NCI-H82 treated with DMSO at 0.1 percent for 48 hours (cell line): ENCODE measurements at regions not wholly inside any gene's neighbourhood (a gene's known extent, or its start where the extent isn't known, plus 50 kb on each side); places are given as distances from the start of the nearest gene placed in this dataset.

Source experiments
- DNase-seq: peaks from one replicate; lab custom pipeline; 2025; ENCODE audit not compliant: unreplicated experiment; lab: John Stamatoyannopoulos, UW

GRCh38 chr4:180900781-180901180 is 1342.4 kb upstream of the TENM3 start:
- DNase-seq = no peak

DNA sequence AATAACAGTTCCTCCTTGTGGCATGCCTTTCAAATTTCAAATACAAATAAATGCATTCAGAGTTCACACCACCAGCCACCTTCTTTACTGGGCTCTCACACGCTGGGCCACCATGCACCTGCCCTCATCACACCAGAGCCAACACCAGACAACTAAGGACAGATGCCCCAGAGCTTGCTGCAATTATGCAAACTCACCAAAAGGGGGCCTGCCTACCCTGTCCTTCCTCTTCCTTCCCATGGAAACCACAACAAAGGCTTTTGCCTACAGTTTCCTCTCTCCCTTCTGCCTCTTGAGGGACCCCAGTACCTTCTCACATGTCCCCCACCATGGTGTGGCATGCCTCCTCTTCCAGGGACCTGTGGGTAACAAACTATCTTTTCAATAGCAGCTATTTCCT is 1333.9 kb upstream of the TENM3 start:
- no peak for DNase-seq

- no peak for DNase-seq
These were observed 1329.5 kb upstream of the TENM3 start for GRCh38 chr4:180913750-180914149.

- DNase-seq = no peak
These were observed 1319.7 kb upstream of the TENM3 start for GRCh38 chr4:180923486-180923885.

DNA sequence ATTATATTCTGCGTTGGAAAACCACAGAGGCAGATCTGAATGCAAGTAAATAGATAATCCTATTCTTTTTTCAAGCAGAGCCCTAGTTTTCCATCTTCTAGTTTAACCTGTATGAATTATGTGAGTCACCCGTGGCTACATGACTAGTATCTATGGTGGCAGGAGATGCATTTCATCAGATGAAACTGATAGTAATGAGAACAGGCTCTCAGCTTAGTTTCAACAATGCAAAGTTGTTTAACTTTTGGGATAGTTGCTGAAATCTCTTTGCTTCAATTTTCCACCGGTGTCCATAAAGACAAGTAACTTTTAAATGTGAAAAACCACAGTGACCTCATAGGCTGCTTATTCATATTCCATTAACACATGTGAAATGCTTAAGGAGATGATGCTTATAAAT is 1317.4 kb upstream of the TENM3 start:
- no peak for DNase-seq

DNA sequence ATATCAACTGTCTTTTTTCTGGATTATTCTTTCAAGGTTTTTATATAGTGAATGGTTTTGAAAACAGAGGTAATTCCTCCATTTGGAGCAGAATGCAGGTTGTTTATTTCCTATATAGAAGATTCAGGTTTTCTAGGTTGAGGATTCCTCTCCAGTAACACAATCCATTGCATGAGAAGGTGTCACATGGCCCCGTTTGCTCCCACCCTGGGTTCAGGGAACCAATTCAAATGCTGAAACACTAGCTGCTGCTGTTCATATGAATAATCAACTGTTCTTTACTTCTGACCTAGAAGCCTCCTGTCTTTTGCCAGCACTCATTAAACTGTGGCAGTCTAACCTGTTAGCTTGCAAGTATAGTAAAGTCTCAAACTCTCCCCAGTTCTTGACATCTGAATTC is 1316.9 kb upstream of the TENM3 start:
- no peak for DNase-seq

GRCh38 chr4:180932370-180933001 is 1310.7 kb upstream of the TENM3 start:
- no peak for DNase-seq

DNA sequence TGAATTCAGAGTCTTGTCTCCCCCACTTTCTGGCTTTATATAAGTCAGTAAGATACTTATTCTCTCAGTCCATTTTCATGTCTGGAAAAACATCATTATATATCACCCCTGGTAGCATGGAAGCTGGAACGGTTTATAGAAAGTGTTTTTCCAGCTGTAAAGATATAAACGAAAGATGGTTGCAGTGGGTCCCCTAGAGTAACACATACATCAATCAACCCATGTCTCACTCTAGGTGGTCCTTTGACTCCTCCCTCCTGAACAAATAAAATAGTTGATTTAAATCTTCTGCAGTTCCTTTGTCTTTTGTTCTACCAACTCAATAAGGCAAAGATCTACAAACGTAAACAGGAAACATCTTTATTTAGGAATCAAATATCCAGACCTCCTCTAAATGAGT is 1306.1 kb upstream of the TENM3 start:
- DNase-seq = no peak

GRCh38 chr4:180940680-180941079 is 1302.5 kb upstream of the TENM3 start:
- no peak for DNase-seq

GRCh38 chr4:180942367-180942916 is 1300.8 kb upstream of the TENM3 start:
- DNase-seq = no peak

DNA sequence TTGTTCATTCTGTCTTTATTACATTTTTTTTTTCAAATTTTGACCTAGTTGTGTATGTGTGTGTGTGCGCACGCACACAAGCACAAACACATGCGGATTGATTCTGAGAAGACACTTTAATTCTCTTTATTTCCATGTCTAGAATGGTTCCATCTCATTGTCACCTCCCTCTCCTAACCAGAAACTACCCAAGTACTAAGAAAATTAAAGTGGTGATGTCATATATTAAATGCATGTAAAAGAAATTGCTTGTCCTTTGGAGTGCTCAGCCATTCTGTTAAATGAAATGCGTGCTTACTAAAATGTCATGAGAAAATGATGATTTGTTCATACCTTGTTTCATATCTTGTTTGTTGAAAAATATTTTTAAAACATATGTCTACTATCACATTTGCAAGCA is 1297.0 kb upstream of the TENM3 start:
- no peak for DNase-seq

GRCh38 chr4:180947425-180947824 is 1295.8 kb upstream of the TENM3 start:
- no peak for DNase-seq

DNA sequence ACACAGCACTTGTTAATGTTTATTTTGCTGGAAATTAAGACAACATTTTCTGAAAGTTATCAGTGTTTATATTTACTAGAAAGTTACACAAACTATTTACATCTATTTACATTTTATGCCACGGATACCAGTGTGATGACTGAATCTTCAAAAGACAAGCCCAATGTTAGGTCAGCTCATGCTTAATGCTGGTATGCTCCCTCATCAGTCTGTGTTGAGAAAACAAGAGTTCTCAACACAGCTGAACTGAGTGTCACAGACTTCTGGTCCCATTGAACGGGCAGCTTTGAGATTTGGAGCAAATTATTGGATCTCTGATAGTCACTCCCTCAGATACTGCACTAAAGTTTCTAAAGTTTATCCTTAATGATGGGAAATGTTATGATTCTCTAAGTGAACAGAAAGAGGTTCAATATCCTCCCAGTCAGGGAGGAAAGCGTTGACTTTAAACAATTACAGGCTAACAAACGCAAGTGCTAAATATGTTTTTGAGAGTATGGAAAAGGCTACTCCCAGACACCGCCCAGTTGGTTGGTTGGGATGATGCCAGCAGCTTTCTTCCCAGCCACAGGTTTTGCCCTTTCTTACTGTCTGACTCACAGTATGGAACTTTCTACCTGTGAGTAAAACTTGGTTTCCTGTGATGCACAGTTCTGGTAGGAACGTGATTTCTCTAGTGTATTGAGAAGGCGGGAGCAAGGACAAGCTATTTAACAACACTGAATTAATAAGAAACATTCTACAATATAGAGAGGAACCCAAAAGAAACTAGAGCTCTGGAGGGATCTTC is 1293.6 kb upstream of the TENM3 start:
- DNase-seq = no peak

- no peak for DNase-seq
These were observed 1292.8 kb upstream of the TENM3 start for GRCh38 chr4:180950377-180950776.

GRCh38 chr4:180951312-180951711 is 1291.9 kb upstream of the TENM3 start:
- no peak for DNase-seq

DNA sequence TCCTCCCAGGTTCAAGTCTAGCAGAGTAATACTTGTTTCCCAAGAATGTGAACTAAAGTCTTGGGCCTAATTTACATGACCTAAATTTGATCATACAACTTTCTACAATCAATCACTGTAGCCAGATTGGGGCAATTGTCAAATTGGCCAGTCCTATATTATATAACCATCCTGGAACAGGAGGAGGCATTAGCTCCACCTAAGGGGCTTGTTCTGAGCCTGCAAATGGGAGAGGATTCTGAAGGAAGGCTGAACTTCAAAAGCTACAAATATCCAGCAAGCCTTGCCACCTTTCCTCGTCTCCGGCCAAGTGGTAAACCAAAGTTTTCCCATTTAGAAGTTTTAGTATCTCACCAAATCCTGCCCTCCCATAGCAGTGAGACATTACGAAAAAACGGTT is 1289.6 kb upstream of the TENM3 start:
- DNase-seq = no peak

GRCh38 chr4:180960743-180961401 is 1282.3 kb upstream of the TENM3 start:
- peak; percentile 68 for DNase-seq

- no peak for DNase-seq
These were observed 1280.9 kb upstream of the TENM3 start for GRCh38 chr4:180962268-180962667.

GRCh38 chr4:180966312-180966711 is 1276.9 kb upstream of the TENM3 start:
- no peak for DNase-seq

DNA sequence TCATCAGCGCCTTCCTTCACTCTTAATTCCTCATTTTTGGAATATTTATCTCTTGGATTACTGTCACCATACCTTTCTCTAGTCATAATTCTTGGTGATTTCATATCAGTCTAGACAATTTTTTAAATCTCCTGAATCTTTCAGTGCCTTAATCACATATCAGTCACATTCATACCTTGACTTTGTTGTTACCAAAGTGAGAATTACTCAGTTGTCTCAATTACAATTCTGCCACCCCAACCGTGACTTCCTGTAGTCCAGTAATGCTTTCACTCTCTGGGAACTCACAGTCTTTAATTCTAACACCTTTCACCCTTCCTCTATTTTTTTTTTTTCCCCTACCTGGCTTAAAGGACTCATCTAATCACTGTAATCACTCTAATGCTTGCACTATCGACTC is 1275.3 kb upstream of the TENM3 start:
- DNase-seq = no peak

DNA sequence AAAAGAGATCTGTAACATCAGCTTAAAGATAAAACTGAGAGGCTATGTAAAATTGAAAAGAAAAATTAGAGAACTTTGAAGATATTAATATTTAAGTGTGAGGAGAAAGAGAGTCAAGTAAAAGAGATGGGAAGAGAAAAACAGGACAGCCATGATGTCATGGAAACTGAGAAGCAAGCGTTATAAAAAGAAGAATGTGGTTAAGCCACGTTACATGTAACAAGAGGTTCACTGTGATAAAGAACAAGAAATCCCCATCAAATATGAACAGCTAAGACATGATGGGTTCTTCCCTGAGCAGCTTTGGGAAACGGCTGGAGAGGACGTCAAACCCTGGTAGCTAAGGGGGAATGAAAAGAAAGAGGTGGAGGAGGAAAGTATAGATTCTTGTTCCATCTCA is 1269.3 kb upstream of the TENM3 start:
- no peak for DNase-seq

DNA sequence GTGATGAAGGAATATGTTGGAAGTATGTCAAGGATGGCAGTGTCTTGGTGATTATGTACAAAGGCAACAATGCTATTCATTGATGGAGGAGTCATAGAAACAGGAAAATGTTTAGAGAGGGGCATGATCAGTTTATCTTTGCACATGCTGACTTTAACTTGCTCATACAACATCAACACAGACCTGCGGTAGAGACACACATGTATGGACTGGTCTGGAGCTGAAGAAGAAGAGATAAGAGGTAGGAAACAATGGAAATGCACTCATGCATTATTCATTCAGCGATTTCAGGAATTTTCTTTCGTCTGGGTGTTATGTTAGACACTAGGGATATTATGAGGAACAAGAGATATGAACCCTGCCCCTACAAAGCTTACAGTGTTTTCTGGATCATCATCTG is 1252.3 kb upstream of the TENM3 start:
- no peak for DNase-seq
